ENCODE measurements at regions not wholly inside any gene's neighbourhood (a gene's known extent, or its start where the extent isn't known, plus 50 kb on each side); places are given as distances from the start of the nearest gene placed in this dataset.

GRCh38 chr2:47264686-47265085, 88.4 kb upstream of the CALM2 start:
- no peak for DNase-seq

GRCh38 chr2:47264143-47264542, 87.8 kb upstream of the CALM2 start:
- no peak for DNase-seq

GRCh38 chr2:47262657-47263056, 86.3 kb upstream of the CALM2 start:
- DNase-seq, result no peak

GRCh38 chr2:47260971-47261370, 84.7 kb upstream of the CALM2 start:
- DNase-seq, result no peak

- DNase-seq, result no peak
These were observed 83.5 kb upstream of the CALM2 start for GRCh38 chr2:47259829-47260228.

GRCh38 chr2:47257946-47258348, 81.6 kb upstream of the CALM2 start:
- no peak for DNase-seq

GRCh38 chr2:47256416-47257087, 80.2 kb upstream of the CALM2 start:
- no peak for DNase-seq

- DNase-seq, result no peak
These were observed 79.5 kb upstream of the CALM2 start for GRCh38 chr2:47255794-47256193.

GRCh38 chr2:47254464-47254863, 78.2 kb upstream of the CALM2 start:
- no peak for DNase-seq

GRCh38 chr2:47253447-47253846, 77.1 kb upstream of the CALM2 start:
- DNase-seq, result no peak

GRCh38 chr2:47251404-47251675, 75.0 kb upstream of the CALM2 start:
- no peak for DNase-seq

GRCh38 chr2:47250586-47251403, 74.5 kb upstream of the CALM2 start:
- no peak for DNase-seq

GRCh38 chr2:47249931-47250330, 73.6 kb upstream of the CALM2 start:
- no peak for DNase-seq

- DNase-seq, result no peak
These were observed 73.0 kb upstream of the CALM2 start for GRCh38 chr2:47249157-47249900.

- DNase-seq, result no peak
These were observed 67.4 kb upstream of the CALM2 start for GRCh38 chr2:47243596-47244323.

- no peak for DNase-seq
These were observed 65.4 kb upstream of the CALM2 start for GRCh38 chr2:47241715-47242114.

- no peak for DNase-seq
These were observed 63.0 kb upstream of the CALM2 start for GRCh38 chr2:47239119-47239969.

GRCh38 chr2:47238638-47239037, 62.3 kb upstream of the CALM2 start:
- DNase-seq, result no peak

- DNase-seq, result no peak
These were observed 61.3 kb upstream of the CALM2 start for GRCh38 chr2:47237375-47238334.

- no peak for DNase-seq
These were observed 60.3 kb upstream of the CALM2 start for GRCh38 chr2:47236503-47237215.
